ENCODE measurements at regions not wholly inside any gene's neighbourhood (a gene's known extent, or its start where the extent isn't known, plus 50 kb on each side); places are given as distances from the start of the nearest gene placed in this dataset.

GRCh38 chr1:37147906-37148305, 113.6 kb upstream of the GRIK3 start:
- H3K27ac Mint-ChIP-seq = no peak overlapping the region; a peak in 1 of 7 replicates
- H3K79me2 ChIP-seq (ENCODE audit: insufficient read depth, low read length) = no peaks in the 10 kb centered on the region
- no peak overlapping the region for H2BK15ac ChIP-seq (ENCODE audit: low read depth, low read length)
- no peak overlapping the region for H3K14ac ChIP-seq (ENCODE audit: insufficient read depth, low read length)
- no peak for TF ChIP-seq CTCF (conservative IDR thresholded peaks at IDR 0.05)
- no peak for DNase-seq
- no peak overlapping the region for H3K4me2 ChIP-seq (ENCODE audit: insufficient read depth, insufficient read length, low read length)
- no peak overlapping the region for H4K8ac ChIP-seq (replicated peaks; ENCODE audit: insufficient read length, low read depth, low read length)
- no peak overlapping the region for H2BK12ac ChIP-seq (ENCODE audit: insufficient read length, low read depth, low read length)
- H3T11ph ChIP-seq (ENCODE audit: low read length) = no peak overlapping the region
- no peak overlapping the region for H2AK5ac ChIP-seq (ENCODE audit: insufficient read length, low read length)
- H3K9me3 ChIP-seq (ENCODE audit: control insufficient read depth, low read depth, low read length) = no peaks in the 10 kb centered on the region
- H3K23me2 ChIP-seq (ENCODE audit: insufficient read length, low read depth, low read length, poor library complexity, severe bottlenecking) = no peaks in the 10 kb centered on the region
- H3K4me3 Mint-ChIP-seq = no peak overlapping the region
- no peak overlapping the region for H3K56ac ChIP-seq (ENCODE audit: insufficient read length, low read depth, low read length)
- H3K27ac ChIP-seq (ENCODE audit: insufficient read length, low read depth, low read length) = no peak overlapping the region
- H3K79me1 ChIP-seq (ENCODE audit: insufficient read depth, low read depth, low read length, poor library complexity, severe bottlenecking) = no peaks in the 10 kb centered on the region
- H3K36me3 Mint-ChIP-seq (ENCODE audit: insufficient read depth in 1 of 3, low read depth in 3 of 3) = no peaks in the 10 kb centered on the region
- H3K27me3 ChIP-seq (ENCODE audit: insufficient read depth, low read length) = no peaks in the 10 kb centered on the region
- no peaks in the 10 kb centered on the region for H3K4me1 ChIP-seq (ENCODE audit: insufficient read depth, low read length)
- H3K9ac ChIP-seq (ENCODE audit: extremely low read depth, insufficient read length, low read length) = no peak overlapping the region
- no peak overlapping the region for H3K4ac ChIP-seq (ENCODE audit: low read depth, low read length)
- no peak overlapping the region for H4K5ac ChIP-seq (ENCODE audit: insufficient read length, low read depth, low read length)
- no peak overlapping the region for H3K18ac ChIP-seq (ENCODE audit: insufficient read length, low read depth, low read length)
- H2BK5ac ChIP-seq (ENCODE audit: insufficient read length, low read length) = no peak overlapping the region
- no peaks in the 10 kb centered on the region for H4K20me1 ChIP-seq (ENCODE audit: control insufficient read depth, insufficient read depth, insufficient read length)
- H4K91ac ChIP-seq (ENCODE audit: insufficient read length, low read depth, low read length) = no peak overlapping the region
- H3K23ac ChIP-seq (ENCODE audit: insufficient read length, low read depth, low read length) = no peak overlapping the region
- no peaks in the 10 kb centered on the region for H3K4me1 Mint-ChIP-seq
- no CpG with 5 or more reads among the region's 2 CpGs for WGBS (ENCODE audit: extremely low coverage, insufficient read length, low lambda C conversion rate)
- H3K27me3 Mint-ChIP-seq (ENCODE audit: low read depth) = peaks cover 29% of the 10 kb centered on the region
- H2BK120ac ChIP-seq (ENCODE audit: low read depth, low read length, poor library complexity, severe bottlenecking) = no peak overlapping the region
- no peak overlapping the region for H2BK20ac ChIP-seq (ENCODE audit: low read depth, low read length, poor library complexity, severe bottlenecking)
- no peak overlapping the region for H2AFZ ChIP-seq (ENCODE audit: low read length)
- H3K9me3 Mint-ChIP-seq = no peaks in the 10 kb centered on the region

All from H9 (cell line).